ENCODE measurements at regions not wholly inside any gene's neighbourhood (a gene's known extent, or its start where the extent isn't known, plus 50 kb on each side); places are given as distances from the start of the nearest gene placed in this dataset.

DNA sequence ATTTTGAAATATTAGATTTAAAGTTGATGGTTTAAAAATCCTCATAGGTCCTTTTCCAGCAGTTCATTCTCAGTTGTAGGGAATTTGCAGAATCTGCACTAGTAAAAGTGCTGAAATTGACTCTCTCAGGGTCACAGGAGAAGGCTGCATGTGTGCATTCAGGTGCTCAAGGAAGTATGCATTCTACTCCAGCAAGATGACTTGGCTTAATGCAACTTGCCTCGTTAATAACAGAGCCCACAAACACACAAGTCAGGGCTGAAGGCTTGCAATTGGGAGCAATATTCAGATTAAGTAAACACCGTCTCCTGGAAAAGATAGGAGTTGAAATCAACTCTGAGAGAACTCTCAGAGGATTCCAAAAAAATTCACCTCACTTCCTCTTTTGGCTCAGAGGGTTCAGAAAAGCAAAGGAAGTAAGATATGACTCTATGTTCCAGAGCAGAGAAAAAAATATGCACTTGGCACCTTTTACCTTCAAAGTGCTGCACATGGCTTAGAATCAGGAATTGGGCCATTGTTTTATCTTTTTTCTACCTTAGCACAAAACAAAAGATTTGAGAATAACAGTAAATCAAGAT, 406.3 kb upstream of the DCN start:
- DNase-seq (ENCODE audit: low spot score), result no peak

- no peak for DNase-seq (ENCODE audit: low spot score)
Observed at GRCh38 chr12:91586015-91586414, 403.4 kb upstream of the DCN start.

GRCh38 chr12:91582811-91583210, 400.2 kb upstream of the DCN start:
- no peak for DNase-seq (ENCODE audit: low spot score)

DNA sequence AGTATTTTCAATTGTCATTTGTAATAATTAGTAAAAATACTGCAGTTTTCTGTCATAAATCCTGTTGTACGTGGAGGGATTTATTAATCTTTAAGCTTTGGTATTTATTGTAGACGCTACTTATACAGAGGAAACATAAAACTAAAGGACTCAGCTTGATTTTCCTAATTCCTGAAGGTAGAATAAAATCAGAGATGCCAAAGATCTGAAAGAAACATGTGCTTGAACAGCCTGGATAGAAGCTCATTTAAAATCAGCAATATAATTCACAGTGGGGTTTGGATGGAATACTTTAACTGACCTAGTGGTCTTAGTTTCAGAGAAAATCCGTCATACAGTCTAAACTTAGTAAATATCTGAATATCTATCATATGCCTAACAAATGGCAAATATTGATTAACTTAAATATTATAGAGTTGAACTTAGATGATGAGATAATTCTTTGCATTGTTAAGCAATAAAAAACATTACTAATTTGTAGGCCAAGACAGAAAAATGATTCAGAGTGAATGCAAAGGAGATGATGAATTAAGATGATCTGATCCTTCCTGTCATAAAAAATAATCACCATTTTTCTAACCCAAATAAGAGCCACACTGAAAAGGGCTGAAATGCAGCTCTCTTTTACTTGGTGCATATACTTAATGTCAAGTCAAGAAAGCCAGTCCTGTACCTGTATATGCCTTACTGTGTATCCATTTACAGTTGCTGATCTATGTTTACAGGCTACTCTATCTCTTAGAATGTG, 397.1 kb upstream of the DCN start:
- DNase-seq (ENCODE audit: low spot score), result no peak

GRCh38 chr12:91577586-91578539, 395.2 kb upstream of the DCN start:
- peak; percentile 27 for DNase-seq (ENCODE audit: low spot score)

GRCh38 chr12:91576432-91576831, 393.8 kb upstream of the DCN start:
- no peak for DNase-seq (ENCODE audit: low spot score)

GRCh38 chr12:91575630-91576029, 393.0 kb upstream of the DCN start:
- DNase-seq (ENCODE audit: low spot score), result no peak

DNA sequence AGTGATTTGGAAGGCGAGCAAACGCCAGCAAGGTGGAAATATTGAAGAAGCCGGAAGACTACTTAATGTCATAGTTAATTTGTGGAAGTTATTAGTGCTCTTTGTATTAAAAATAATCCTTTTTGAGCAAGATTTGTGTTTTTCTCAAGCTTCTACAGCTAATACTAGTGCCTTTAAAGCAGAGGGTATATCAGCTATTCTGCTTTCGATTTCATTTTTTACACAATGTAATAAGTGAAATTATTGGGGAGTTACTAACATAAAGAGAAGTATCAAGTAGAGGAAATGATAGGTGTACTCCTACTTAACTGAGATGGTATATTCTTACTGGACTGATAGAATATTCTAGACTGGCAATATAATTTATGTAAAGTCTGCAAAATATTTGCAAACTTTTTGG, 392.4 kb upstream of the DCN start:
- DNase-seq (ENCODE audit: low spot score), result no peak

DNA sequence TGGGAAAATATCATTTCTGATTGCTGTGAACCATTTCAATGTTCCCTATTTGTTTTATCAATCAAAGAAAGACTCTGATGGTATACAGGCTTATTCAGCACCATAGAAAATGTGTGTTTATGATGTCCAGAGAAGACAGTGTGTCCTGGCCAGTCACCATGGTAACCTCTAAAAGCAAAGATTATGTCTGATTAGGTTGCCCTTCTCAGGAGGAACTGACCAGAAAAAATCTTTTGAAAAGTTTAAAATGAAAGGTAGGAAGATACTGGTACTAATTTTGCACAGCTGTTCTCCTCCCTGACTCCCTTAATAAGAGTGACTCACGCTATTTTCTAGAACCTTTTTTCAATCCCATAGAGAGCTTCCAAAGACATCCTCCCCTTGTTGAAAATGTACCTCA, 391.8 kb upstream of the DCN start:
- no peak for DNase-seq (ENCODE audit: low spot score)

DNA sequence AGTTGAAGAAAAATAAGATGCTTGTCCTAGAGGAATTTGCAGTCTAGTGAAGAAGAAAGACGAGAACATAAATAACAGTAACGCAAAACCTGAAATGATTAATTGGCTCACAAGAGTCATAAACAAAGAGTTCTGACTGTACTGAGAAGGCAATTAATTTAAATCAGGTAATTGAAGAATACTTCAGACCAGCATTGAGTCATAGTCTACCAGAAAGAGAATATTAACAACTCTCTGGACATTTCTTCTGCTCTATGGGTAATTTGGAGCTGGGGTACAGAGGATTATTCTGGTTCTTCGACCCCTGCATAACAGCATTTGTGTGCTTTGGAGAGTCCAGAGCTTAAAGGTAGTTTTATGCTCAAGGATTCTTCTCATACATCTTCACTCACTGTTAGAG, 390.3 kb upstream of the DCN start:
- DNase-seq (ENCODE audit: low spot score), result no peak

DNA sequence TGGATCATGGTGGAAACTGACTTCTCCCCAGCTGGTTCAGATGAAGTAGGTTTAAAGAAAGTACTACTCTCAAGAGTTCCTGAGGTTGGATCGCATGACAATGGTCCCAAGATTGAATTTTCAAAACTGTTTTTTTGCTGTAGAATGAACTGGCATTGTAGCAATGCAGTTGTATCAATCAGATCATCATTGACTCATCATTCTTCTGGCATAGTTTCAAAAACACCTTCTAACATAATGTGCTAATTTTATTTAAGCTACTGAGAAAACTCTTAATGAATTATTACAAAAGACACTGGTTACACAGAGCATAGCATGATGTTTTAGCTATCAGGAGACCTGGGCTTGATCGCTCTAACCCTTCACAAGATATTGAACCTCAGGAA, 384.5 kb upstream of the DCN start:
- no peak for DNase-seq (ENCODE audit: low spot score)

GRCh38 chr12:91566328-91567099, 383.9 kb upstream of the DCN start:
- DNase-seq (ENCODE audit: low spot score), result no peak

- DNase-seq (ENCODE audit: low spot score), result no peak
Observed at GRCh38 chr12:91565846-91566245, 383.2 kb upstream of the DCN start.

DNA sequence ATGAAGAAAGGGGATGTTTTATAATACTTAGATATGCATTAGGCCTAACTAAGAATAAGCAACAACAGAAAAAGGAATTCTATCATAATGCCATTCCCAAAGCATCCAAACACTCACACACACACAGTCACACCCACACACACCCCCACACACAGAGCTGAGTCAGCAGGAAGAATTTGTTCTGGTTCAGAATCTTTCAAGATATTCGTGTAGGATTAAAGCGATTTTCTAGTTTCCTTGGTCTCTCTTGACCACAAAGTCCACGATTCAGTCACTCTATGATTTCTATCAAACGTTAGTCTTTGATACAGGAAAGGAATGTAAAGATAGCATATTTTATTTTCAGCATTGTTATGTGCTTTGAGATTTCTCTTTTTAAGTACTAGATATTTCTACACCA, 382.6 kb upstream of the DCN start:
- peak; percentile 61 for DNase-seq (ENCODE audit: low spot score)

GRCh38 chr12:91563011-91563765, 380.6 kb upstream of the DCN start:
- no peak for DNase-seq (ENCODE audit: low spot score)

- DNase-seq (ENCODE audit: low spot score), result no peak
Observed at GRCh38 chr12:91562476-91562875, 379.9 kb upstream of the DCN start.

- DNase-seq (ENCODE audit: low spot score), result no peak
Observed at GRCh38 chr12:91561958-91562325, 379.3 kb upstream of the DCN start.

GRCh38 chr12:91561301-91561957, 378.8 kb upstream of the DCN start:
- no peak for DNase-seq (ENCODE audit: low spot score)

GRCh38 chr12:91556909-91557308, 374.3 kb upstream of the DCN start:
- no peak for DNase-seq (ENCODE audit: low spot score)
